Endodermal cell (in vitro differentiated cells): ENCODE measurements at regions not wholly inside any gene's neighbourhood (a gene's known extent, or its start where the extent isn't known, plus 50 kb on each side); places are given as distances from the start of the nearest gene placed in this dataset.

Source experiments
- DNase-seq: peaks from one replicate; pipeline ENCODE4 v3.0.0-alpha.2; 2017
- H3K27ac ChIP-seq: 2 replicates; pipeline ENCODE4 v1.5.1; 2013; ENCODE audit warnings: mild to moderate bottlenecking, low read depth, low read length, moderate library complexity
- H3K27me3 ChIP-seq: 2 replicates; pipeline ENCODE4 v1.6.1; 2013; ENCODE audit warnings: mild to moderate bottlenecking, low read length, moderate library complexity; ENCODE audit not compliant: insufficient read depth, control insufficient read depth, poor library complexity, severe bottlenecking
- H3K36me3 ChIP-seq: 2 replicates; pipeline ENCODE4 v1.7.0; 2013; ENCODE audit warnings: mild to moderate bottlenecking, low read length, moderate library complexity; ENCODE audit not compliant: control insufficient read depth, insufficient read depth
- H3K4me1 ChIP-seq: one replicate; pipeline ENCODE4 v1.7.0; 2013; ENCODE audit warnings: low read length; ENCODE audit not compliant: control insufficient read depth, insufficient read depth
- H3K4me3 ChIP-seq: 2 replicates; pipeline ENCODE4 v1.5.1; 2013; ENCODE audit warnings: mild to moderate bottlenecking, low read length, moderate library complexity
- H3K9ac ChIP-seq: 2 replicates; pipeline ENCODE4 v1.6.1; 2013; ENCODE audit warnings: mild to moderate bottlenecking, low read length, moderate library complexity; ENCODE audit not compliant: poor library complexity, severe bottlenecking; ENCODE audit errors: extremely low read depth
- H3K9me3 ChIP-seq: 2 replicates; pipeline ENCODE4 v1.6.1; 2013; ENCODE audit warnings: mild to moderate bottlenecking, low read length, moderate library complexity; ENCODE audit not compliant: control insufficient read depth
- H3K27ac Mint-ChIP-seq: 2 replicates; pipeline ENCODE4 v1.8.0; 2020; ENCODE audit warnings: mixed read lengths
- H3K27me3 Mint-ChIP-seq: 2 replicates; pipeline ENCODE4 v1.8.0; 2021; ENCODE audit warnings: mild to moderate bottlenecking, mixed read lengths; ENCODE audit not compliant: insufficient read depth
- H3K36me3 Mint-ChIP-seq: 2 replicates; pipeline ENCODE4 v1.8.0; 2020; ENCODE audit warnings: low read depth, mixed read lengths
- H3K4me1 Mint-ChIP-seq: 2 replicates; pipeline ENCODE4 v1.8.0; 2020; ENCODE audit warnings: mixed read lengths
- H3K4me3 Mint-ChIP-seq: 2 replicates; pipeline ENCODE4 v1.8.0; 2020; ENCODE audit warnings: mild to moderate bottlenecking, moderate library complexity, mixed read lengths
- H3K9me3 Mint-ChIP-seq: 2 replicates; pipeline ENCODE4 v1.8.0; 2020; ENCODE audit warnings: mild to moderate bottlenecking, mixed read lengths
- WGBS, 2 experiments: methylation state at CpG; one replicate each; pipeline versions ENCODE4 v1.1.5 to v1.1.7; 2013; ENCODE audit warnings: missing lambda C conversion rate in 2 of 2, mixed read lengths in 1 of 2; ENCODE audit not compliant: insufficient coverage in 1 of 2, insufficient read length in 1 of 2; 5-methylcytosine and 5-hydroxymethylcytosine counted together
- TF ChIP-seq, protein P1 (sequence below): fragments of 200-600 bp; sonication (generic); conservative IDR thresholded peaks from 2 replicates; pipeline ENCODE4 v1.5.0; 2021; ENCODE audit warnings: antibody characterized with exemption, mild to moderate bottlenecking

DNA sequence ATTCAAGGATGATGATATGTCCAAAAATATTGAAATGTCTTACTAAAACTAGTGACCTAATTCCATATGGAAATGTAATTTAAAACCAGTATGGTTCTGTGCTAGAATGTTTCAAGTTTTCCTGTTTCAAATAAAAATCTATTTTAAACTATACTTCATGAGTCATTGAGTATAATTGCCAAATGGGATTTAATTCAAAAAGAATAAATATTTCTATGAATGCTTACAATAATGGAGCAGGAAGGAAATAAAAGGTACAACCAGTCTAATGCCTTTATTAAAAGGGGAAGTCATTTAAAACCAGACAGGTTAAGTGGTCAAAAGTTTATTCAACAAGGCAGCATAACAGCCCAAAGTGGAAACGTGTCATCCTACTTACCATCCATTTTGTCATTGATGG lies 2347.1 kb downstream of the PCDH7 start:
- H3K27ac Mint-ChIP-seq, result no peak overlapping the region
- Histone ChIP-seq H3K4me3 (no peak overlapping the region), H3K27me3 (no peaks in the 10 kb centered on the region), H3K9me3 (no peaks in the 10 kb centered on the region), H3K27ac (no peak overlapping the region), H3K9ac (no peak overlapping the region), H3K36me3 (no peaks in the 10 kb centered on the region), H3K4me1 (no peaks in the 10 kb centered on the region)
- H3K4me3 Mint-ChIP-seq, result no peak overlapping the region
- no peaks in the 10 kb centered on the region for H3K36me3 Mint-ChIP-seq
- no peak for DNase-seq
- no peaks in the 10 kb centered on the region for H3K27me3 Mint-ChIP-seq
- WGBS, 2 experiments, result 92% methylated on average over 1 of the region's 1 CpG; no CpG with 5 or more reads in 1 of the 2 experiments
- H3K9me3 Mint-ChIP-seq, result peaks cover 3% of the 10 kb centered on the region
- TF ChIP-seq, protein P1, sequence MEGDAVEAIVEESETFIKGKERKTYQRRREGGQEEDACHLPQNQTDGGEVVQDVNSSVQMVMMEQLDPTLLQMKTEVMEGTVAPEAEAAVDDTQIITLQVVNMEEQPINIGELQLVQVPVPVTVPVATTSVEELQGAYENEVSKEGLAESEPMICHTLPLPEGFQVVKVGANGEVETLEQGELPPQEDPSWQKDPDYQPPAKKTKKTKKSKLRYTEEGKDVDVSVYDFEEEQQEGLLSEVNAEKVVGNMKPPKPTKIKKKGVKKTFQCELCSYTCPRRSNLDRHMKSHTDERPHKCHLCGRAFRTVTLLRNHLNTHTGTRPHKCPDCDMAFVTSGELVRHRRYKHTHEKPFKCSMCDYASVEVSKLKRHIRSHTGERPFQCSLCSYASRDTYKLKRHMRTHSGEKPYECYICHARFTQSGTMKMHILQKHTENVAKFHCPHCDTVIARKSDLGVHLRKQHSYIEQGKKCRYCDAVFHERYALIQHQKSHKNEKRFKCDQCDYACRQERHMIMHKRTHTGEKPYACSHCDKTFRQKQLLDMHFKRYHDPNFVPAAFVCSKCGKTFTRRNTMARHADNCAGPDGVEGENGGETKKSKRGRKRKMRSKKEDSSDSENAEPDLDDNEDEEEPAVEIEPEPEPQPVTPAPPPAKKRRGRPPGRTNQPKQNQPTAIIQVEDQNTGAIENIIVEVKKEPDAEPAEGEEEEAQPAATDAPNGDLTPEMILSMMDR, result no peak
- no peaks in the 10 kb centered on the region for H3K4me1 Mint-ChIP-seq

DNA sequence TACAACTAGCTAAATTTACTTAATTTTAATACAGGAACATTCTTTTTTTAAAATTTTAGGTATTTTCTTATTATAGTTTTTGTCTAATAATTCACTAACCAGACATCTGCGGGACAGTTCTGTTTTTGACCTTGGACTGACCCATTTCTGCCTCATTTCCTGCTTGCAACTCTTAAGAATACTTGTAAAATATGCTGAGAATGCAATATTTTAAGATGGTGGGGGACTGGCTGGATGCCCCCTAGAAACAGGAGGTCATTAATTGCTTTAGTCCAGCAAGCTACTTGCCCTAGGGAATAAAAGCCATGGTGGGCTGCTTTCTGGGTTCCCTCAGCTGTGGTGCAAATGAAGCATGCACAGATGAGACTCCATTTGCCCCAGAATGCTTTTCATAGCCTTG lies 2348.4 kb downstream of the PCDH7 start:
- Mint-ChIP-seq H3K27me3 (no peaks in the 10 kb centered on the region), H3K4me1 (no peaks in the 10 kb centered on the region), H3K36me3 (no peaks in the 10 kb centered on the region), H3K9me3 (peaks cover 3% of the 10 kb centered on the region), H3K4me3 (no peak overlapping the region), H3K27ac (no peak overlapping the region)
- no peak overlapping the region for H3K9ac ChIP-seq
- WGBS, 2 experiments, result 83% methylated on average over 1 of the region's 1 CpG; no CpG with 5 or more reads in 1 of the 2 experiments
- H3K27ac ChIP-seq, result no peak overlapping the region
- TF ChIP-seq, protein P1, result no peak
- no peak overlapping the region for H3K4me3 ChIP-seq
- H3K36me3 ChIP-seq, result no peaks in the 10 kb centered on the region
- DNase-seq, result no peak
- H3K4me1 ChIP-seq, result no peaks in the 10 kb centered on the region
- H3K9me3 ChIP-seq, result no peaks in the 10 kb centered on the region
- H3K27me3 ChIP-seq, result no peaks in the 10 kb centered on the region

DNA sequence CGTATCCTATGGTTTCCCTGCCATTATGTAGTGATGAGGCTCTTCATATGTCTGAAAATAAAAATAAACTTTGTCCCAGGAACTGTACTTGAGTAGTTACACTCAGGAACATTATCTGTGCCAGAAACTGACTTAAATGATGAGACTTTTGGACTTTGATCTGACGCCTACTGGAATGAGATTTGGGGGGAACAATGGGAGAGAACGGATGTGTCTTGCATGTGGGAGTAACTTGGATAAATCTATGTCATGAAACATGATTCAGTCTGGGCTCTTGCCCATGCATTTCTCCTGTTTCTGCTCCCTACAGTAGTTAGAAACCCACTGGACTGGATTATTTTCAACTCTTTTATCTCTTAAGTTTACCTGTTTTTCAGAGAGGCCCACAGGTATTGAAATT lies 2351.4 kb downstream of the PCDH7 start:
- no peaks in the 10 kb centered on the region for H3K9me3 ChIP-seq
- H3K4me1 ChIP-seq, result no peaks in the 10 kb centered on the region
- H3K9ac ChIP-seq, result no peak overlapping the region
- peaks cover 3% of the 10 kb centered on the region for H3K9me3 Mint-ChIP-seq
- no peak for DNase-seq
- no peaks in the 10 kb centered on the region for H3K27me3 ChIP-seq
- 83 to 87% methylated on average over 1 to 3 of the region's 3 CpGs for WGBS, 2 experiments
- H3K4me3 Mint-ChIP-seq, result no peak overlapping the region
- no peak overlapping the region for H3K4me3 ChIP-seq
- TF ChIP-seq, protein P1, result no peak
- H3K27ac ChIP-seq, result no peak overlapping the region
- no peaks in the 10 kb centered on the region for H3K4me1 Mint-ChIP-seq
- H3K27ac Mint-ChIP-seq, result no peak overlapping the region
- no peaks in the 10 kb centered on the region for H3K36me3 ChIP-seq
- no peaks in the 10 kb centered on the region for H3K27me3 Mint-ChIP-seq
- no peaks in the 10 kb centered on the region for H3K36me3 Mint-ChIP-seq
